Endothelial cell of umbilical vein (primary cell): ENCODE measurements at regions not wholly inside any gene's neighbourhood (a gene's known extent, or its start where the extent isn't known, plus 50 kb on each side); places are given as distances from the start of the nearest gene placed in this dataset.

Experiments
- BruUV-seq: library from RNA; stranded (reverse); fragments of 400-500 nt; replicated peaks from 2 replicates; lab custom pipeline; 2021; lab: Mats Ljungman, UMichigan
- CTCF ChIA-PET: fragments of 300-600, 350-600 bp; sonication (Branson Sonifier 250); formaldehyde crosslinking; loops from one replicate; lab custom pipeline; 2021; ENCODE audit warnings: antibody characterized with exemption, inconsistent platforms; lab: Charles Lee
- POLR2A ChIA-PET: fragments of 300-600, 350-600 bp; sonication (Branson Sonifier 250); formaldehyde crosslinking; loops from one replicate; lab custom pipeline; 2021; ENCODE audit warnings: antibody characterized with exemption, inconsistent platforms; lab: Charles Lee
- DNase-seq: peaks from one replicate; pipeline ENCODE4 v3.0.0-alpha.2; 2011; ENCODE audit warnings: low read depth, low spot score
- FAIRE-seq: peaks from 2 replicates; lab custom pipeline; 2011; peaks lifted over from hg19 to GRCh38; lab: Jason Lieb, UNC
- H2AFZ ChIP-seq: 2 replicates; pipeline ENCODE4 v1.6.0; 2012; ENCODE audit warnings: low read depth, low read length, control low read depth, inconsistent platforms
- H3K27ac ChIP-seq: 2 replicates; pipeline ENCODE4 v1.5.1; 2011; ENCODE audit warnings: low read depth, mild to moderate bottlenecking, control low read depth, low read length, moderate library complexity; ENCODE audit not compliant: insufficient read depth
- H3K27me3 ChIP-seq, 2 experiments: 2 replicates each; pipeline versions ENCODE4 v1.6.0 to v1.6.1; 2011; ENCODE audit warnings: low read length in 2 of 2, mixed read lengths in 1 of 2; ENCODE audit not compliant: control insufficient read depth in 2 of 2, insufficient read depth in 2 of 2
- H3K36me3 ChIP-seq, 2 experiments: 2 replicates in 1 of 2; 3 replicates in 1 of 2; pipeline ENCODE4 v1.5.1; 2011; ENCODE audit warnings: low read length in 2 of 2, mild to moderate bottlenecking in 1 of 2, moderate library complexity in 1 of 2; ENCODE audit not compliant: control insufficient read depth in 2 of 2, insufficient read depth in 2 of 2; ENCODE audit errors: extremely low read depth in 1 of 2
- H3K4me1 ChIP-seq: 3 replicates; pipeline ENCODE4 v1.5.1; 2011; ENCODE audit warnings: mild to moderate bottlenecking, low read length; ENCODE audit not compliant: control insufficient read depth, insufficient read depth; ENCODE audit errors: extremely low read depth
- H3K4me2 ChIP-seq: 2 replicates; pipeline ENCODE4 v1.6.1; 2011; ENCODE audit warnings: low read length, control low read depth, mixed read lengths; ENCODE audit not compliant: insufficient read depth
- H3K4me3 ChIP-seq, 3 experiments: fragments of 200-600 bp in 1 of 3; sonication (generic), shearing (Covaris generic) in 1 of 3; replicated peaks in 1 of 3; 2 replicates each; pipeline ENCODE4 v1.5.1; 2011 to 2016; ENCODE audit warnings: control low read depth in 3 of 3, low read length in 3 of 3, mild to moderate bottlenecking in 2 of 3, inconsistent platforms in 1 of 3, low read depth in 1 of 3, moderate library complexity in 1 of 3; ENCODE audit not compliant: insufficient read depth in 1 of 3
- H3K79me2 ChIP-seq: 2 replicates; pipeline ENCODE4 v1.6.0; 2012; ENCODE audit warnings: low read length, inconsistent platforms; ENCODE audit not compliant: control insufficient read depth, insufficient read depth
- H3K9ac ChIP-seq: replicated peaks from 2 replicates; pipeline ENCODE3; 2011; ENCODE audit warnings: low read length, control low read depth; ENCODE audit not compliant: insufficient read depth; ENCODE audit errors: extremely low read depth
- H3K9me1 ChIP-seq: replicated peaks from 3 replicates; pipeline ENCODE4 v1.6.0; 2011; ENCODE audit warnings: mild to moderate bottlenecking, low read length; ENCODE audit not compliant: control insufficient read depth, insufficient read depth; ENCODE audit errors: extremely low read depth
- H3K9me3 ChIP-seq: replicated peaks from 2 replicates; pipeline ENCODE4 v1.5.1; 2012; ENCODE audit warnings: low read length, inconsistent platforms; ENCODE audit not compliant: control insufficient read depth, insufficient read depth
- H4K20me1 ChIP-seq: replicated peaks from 2 replicates; pipeline ENCODE3; 2011; ENCODE audit warnings: mild to moderate bottlenecking, low read length; ENCODE audit not compliant: control insufficient read depth, insufficient read depth; ENCODE audit errors: extremely low read depth
- EZH2 ChIP-seq: IDR thresholded peaks from 2 replicates; pipeline ENCODE4 v1.6.1; 2012; ENCODE audit warnings: borderline replicate concordance, low read depth, mild to moderate bottlenecking, moderate library complexity, low read length, inconsistent platforms; ENCODE audit not compliant: severe bottlenecking
- FOS ChIP-seq: IDR thresholded peaks from 2 replicates; pipeline ENCODE4 v1.6.1; 2011; ENCODE audit warnings: mild to moderate bottlenecking, low read length, moderate library complexity, borderline replicate concordance; ENCODE audit not compliant: insufficient read depth
- GATA2 ChIP-seq: IDR thresholded peaks from 2 replicates; pipeline ENCODE4 v1.7.0; 2011; ENCODE audit warnings: low read depth, mild to moderate bottlenecking, moderate library complexity, mixed read lengths, low read length; ENCODE audit not compliant: insufficient read length, insufficient read depth
- JUN ChIP-seq: IDR thresholded peaks from 2 replicates; pipeline ENCODE4 v1.6.1; 2011; ENCODE audit warnings: borderline replicate concordance, low read depth; ENCODE audit not compliant: insufficient read length, insufficient read depth
- MYC ChIP-seq: IDR thresholded peaks from one replicate; pipeline ENCODE4 v1.6.1; 2011; ENCODE audit warnings: mild to moderate bottlenecking, low read depth, low read length
- POLR2A ChIP-seq: IDR thresholded peaks from 2 replicates; pipeline ENCODE4 v1.6.1; 2012; ENCODE audit warnings: low read depth, mild to moderate bottlenecking, control low read depth, low read length
- POLR2AphosphoS5 ChIP-seq: IDR thresholded peaks from 2 replicates; pipeline ENCODE4 v1.6.1; 2012; ENCODE audit warnings: low read depth, mild to moderate bottlenecking, control low read depth, low read length, moderate library complexity; ENCODE audit not compliant: insufficient read depth
- dilution Hi-C: fragments of 300-500 bp; cut with MboI; formaldehyde crosslinking; loops from one replicate; pipeline ENCODE4 v1.15.0; 2019; ENCODE audit warnings: low sequenced_read_pairs; ENCODE audit not compliant: extremely low pct_ligation_motif_present
- intact Hi-C: fragments of 100-400 bp; cut with micrococcal nuclease; formaldehyde crosslinking; loops from one replicate; pipeline ENCODE4 v1.10.0; 2022
- TF ChIP-seq, protein P1 (sequence below): IDR thresholded peaks from 2 replicates; pipeline ENCODE4 v1.6.1; 2011; ENCODE audit not compliant: insufficient read depth, insufficient read length
- TF ChIP-seq, protein P2 (sequence below), 2 donors: IDR thresholded peaks; 1 replicate in 1 of 2; 2 replicates in 1 of 2; pipeline ENCODE4 v1.5.1; 2011; ENCODE audit warnings: low read length in 2 of 2, mild to moderate bottlenecking in 2 of 2, moderate library complexity in 2 of 2, control low read depth in 1 of 2, inconsistent platforms in 1 of 2, low read depth in 1 of 2; ENCODE audit not compliant: insufficient read depth in 1 of 2; ENCODE audit errors: extremely low read depth in 1 of 2

DNA sequence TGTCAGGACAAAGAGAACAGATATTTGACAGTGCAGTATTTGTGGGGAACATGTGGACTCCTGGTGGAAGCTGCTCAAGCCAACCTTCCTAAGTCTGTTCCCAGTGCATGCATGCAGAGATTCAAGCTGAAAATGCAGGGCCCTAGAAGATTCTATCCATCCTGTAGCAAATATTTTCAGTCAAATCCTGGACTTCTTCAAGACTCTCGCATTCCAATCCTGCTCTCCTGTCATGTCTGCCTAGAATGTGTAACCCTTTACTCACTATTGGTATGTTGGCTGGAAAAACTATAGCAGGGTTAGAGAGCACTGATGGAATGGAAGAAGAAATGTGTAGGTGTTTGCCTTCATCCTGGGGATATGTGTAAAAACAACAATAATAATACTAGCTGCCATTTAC, 385.6 kb upstream of the PKN2 start:
- no peak for FAIRE-seq
- ChIA-PET CTCF (no interaction called here), POLR2A (no interaction called here)
- Histone ChIP-seq H3K27me3 (peaks cover 6 to 7% of the 10 kb centered on the region in 2 experiments), H3K27ac (no peak overlapping the region), H3K4me3 (no peak overlapping the region), H3K9ac (no peak overlapping the region), H2AFZ (no peak overlapping the region), H3K9me3 (no peaks in the 10 kb centered on the region), H3K4me1 (no peaks in the 10 kb centered on the region), H3K4me2 (no peak overlapping the region), H3K79me2 (no peaks in the 10 kb centered on the region), H3K36me3 (no peaks in the 10 kb centered on the region), H4K20me1 (no peaks in the 10 kb centered on the region), H3K9me1 (no peaks in the 10 kb centered on the region)
- dilution Hi-C loops: no loop called here
- TF ChIP-seq POLR2AphosphoS5 (no peak), POLR2A (no peak)
- TF ChIP-seq, protein P1, sequence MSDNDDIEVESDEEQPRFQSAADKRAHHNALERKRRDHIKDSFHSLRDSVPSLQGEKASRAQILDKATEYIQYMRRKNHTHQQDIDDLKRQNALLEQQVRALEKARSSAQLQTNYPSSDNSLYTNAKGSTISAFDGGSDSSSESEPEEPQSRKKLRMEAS: no peak
- intact Hi-C loops: no loop called here
- no TSS peak for BruUV-seq
- no peak for DNase-seq

DNA sequence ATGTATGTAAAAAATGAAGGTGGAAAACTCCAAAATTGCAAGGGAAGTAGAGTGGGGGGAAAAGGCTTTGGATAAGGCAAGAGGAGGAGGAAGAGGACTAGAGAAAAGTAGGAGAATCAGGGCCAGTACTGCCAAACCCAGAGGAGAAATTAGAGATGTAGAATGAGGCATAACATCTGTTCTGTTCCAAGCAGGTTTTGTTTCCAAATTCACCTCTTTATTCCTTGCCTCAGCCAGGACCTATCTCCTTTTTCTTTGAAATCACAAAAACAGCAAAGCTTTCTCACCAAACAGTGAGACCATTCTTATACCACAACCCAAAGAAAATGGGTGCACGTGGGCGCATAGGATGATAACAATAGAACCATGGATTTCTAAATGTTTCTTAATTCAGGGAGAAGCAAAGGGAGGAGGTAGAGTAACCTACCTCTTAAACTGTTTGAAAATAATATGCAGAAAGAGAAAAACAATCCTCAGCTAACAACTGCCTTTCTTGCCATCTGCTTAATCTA, 383.3 kb upstream of the PKN2 start:
- H3K9me3 ChIP-seq: no peaks in the 10 kb centered on the region

More for the DNA sequence above, 383.3 kb upstream of the PKN2 start:
- no TSS peak for BruUV-seq
- H3K36me3 ChIP-seq: no peaks in the 10 kb centered on the region
- no peak overlapping the region for H3K27ac ChIP-seq
- dilution Hi-C loops (no loop called here), intact Hi-C loops (no loop called here)
- CTCF ChIA-PET: interaction anchor here (4.5 kb wide), 1 partner anchor 120 kb away, joined by 49 read pairs; no protein-coding TSS in a partner anchor
- H2AFZ ChIP-seq: no peak overlapping the region
- no peaks in the 10 kb centered on the region for H3K9me1 ChIP-seq
- no peak overlapping the region for H3K4me2 ChIP-seq
- no peak for FAIRE-seq
- H3K79me2 ChIP-seq: no peaks in the 10 kb centered on the region
- TF ChIP-seq EZH2 (no peak), GATA2 (no peak), MYC (no peak), JUN (no peak), POLR2A (no peak), POLR2AphosphoS5 (no peak), FOS (no peak)
- TF ChIP-seq, protein P1: no peak
- TF ChIP-seq, protein P2, sequence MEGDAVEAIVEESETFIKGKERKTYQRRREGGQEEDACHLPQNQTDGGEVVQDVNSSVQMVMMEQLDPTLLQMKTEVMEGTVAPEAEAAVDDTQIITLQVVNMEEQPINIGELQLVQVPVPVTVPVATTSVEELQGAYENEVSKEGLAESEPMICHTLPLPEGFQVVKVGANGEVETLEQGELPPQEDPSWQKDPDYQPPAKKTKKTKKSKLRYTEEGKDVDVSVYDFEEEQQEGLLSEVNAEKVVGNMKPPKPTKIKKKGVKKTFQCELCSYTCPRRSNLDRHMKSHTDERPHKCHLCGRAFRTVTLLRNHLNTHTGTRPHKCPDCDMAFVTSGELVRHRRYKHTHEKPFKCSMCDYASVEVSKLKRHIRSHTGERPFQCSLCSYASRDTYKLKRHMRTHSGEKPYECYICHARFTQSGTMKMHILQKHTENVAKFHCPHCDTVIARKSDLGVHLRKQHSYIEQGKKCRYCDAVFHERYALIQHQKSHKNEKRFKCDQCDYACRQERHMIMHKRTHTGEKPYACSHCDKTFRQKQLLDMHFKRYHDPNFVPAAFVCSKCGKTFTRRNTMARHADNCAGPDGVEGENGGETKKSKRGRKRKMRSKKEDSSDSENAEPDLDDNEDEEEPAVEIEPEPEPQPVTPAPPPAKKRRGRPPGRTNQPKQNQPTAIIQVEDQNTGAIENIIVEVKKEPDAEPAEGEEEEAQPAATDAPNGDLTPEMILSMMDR (IDR thresholded peaks at IDR 0.05; ENCODE audit: extremely low read depth in 1 of 2, insufficient read depth in 1 of 2, low read depth in 1 of 2, low read length in 2 of 2): no peak
- H3K4me3 ChIP-seq: no peak overlapping the region
- DNase-seq: no peak
- POLR2A ChIA-PET: no interaction called here
- H3K27me3 ChIP-seq: peaks cover 4 to 9% of the 10 kb centered on the region in 2 experiments
- H3K9ac ChIP-seq: no peak overlapping the region
- H4K20me1 ChIP-seq: no peaks in the 10 kb centered on the region
- H3K4me1 ChIP-seq: no peaks in the 10 kb centered on the region
